Activated CD8-positive, alpha-beta memory T cell treated with anti-CD3 and anti-CD28 coated beads, Interleukin-2, amount 50 U/mL, for 24 hours (primary cell): ENCODE measurements at regions not wholly inside any gene's neighbourhood (a gene's known extent, or its start where the extent isn't known, plus 50 kb on each side); places are given as distances from the start of the nearest gene placed in this dataset.
"Not testable (repeated sequence)": the region's sequence is repeated elsewhere in the genome, so short reads cannot be mapped to it uniquely, and the experiment has no call there.

ENCODE experiments used
- DNase-seq: peaks from one replicate; pipeline ENCODE4 v3.0.0-alpha.2; 2020; ENCODE audit errors: extremely low read depth

DNA sequence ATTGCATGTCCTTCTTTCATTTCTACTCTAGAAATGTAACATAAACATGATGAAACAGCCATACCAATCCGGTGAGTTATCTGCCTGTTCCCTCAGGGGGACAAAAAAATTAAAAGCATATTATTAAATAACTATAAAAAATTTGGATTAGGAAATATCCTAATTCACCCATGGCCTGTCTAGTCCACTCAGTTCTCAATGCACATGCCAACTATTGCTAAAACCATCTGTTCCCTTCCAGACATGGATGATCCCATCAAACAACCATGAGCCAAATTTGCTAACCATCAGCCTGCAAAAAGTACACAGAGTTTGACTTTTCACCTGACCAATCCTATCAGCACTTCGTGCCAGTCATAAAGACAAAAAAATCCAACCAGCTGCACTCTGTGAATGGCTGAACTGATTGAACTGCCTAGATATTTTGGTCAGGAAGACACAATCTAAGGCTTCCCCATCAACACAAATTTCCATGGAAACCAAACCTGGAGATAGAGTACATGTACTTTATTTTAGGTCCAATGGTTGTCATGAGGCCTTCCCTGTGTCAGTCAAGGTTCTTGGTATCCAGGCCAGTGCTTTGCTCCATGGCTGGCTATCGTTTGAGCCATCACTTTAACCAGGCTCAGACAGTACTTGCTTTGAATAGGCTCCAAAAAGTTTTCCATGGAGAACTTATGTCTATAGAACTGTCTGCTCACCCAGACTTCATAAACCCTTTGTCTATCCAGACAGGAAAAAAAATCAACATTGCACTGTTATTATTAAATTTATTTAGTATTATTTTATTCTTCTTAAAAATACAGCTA lies 570.8 kb downstream of the LTN1 start:
- no peak for DNase-seq

DNA sequence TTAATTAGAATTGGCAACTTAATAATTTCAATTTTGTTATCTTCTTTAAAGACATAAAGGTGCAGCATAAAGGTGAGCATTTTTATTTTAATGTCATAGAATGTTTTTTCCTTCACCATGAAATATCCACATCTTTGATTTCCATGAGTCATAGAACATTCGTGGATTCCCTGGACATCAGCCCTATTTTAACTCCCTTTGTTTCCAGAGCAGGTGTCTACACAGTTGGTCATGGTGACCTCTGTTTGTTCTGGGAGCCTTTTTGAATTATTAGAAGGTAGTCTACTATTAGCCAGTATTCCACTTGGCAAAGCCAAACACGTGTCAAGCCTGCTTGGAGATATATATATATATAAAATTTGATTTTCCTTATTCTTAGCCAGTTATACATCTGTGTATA lies 572.9 kb downstream of the LTN1 start:
- DNase-seq = no peak

DNA sequence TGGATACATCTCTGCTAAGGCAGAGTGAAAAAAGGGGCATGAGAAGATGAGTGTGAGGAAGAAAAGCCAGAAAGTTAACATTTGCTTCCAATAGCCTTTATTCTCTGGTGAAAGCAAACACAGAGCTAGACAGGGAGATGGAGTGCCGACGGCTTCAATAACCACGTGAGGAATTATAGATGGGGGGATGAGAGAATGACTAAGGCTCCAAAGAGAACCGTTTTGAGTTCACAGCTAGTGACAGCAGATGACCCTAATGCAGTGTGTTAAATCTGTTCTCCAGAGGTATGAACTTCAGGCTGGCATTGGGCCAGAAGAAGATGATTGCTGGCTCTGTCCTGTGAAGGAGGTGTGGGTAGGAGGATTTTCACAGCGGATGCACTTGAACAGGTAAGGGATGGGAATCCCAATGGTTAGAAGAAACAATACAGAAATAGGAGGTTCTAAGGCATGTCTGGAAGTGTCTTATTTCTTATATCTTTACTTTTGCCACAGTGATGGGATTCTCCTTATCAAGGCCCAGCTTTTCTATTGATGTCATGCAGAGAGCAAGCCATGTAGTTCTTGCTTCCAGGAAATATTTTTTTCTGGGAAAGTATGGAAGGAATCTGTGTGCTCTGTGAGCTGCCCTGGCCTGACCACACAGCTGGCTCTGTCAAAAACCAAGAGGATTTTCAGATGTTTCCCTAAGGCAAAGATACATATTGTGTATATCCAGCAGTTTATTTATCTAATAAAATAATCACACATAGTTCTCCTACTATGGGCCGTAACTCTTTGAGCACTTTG lies 573.8 kb downstream of the LTN1 start:
- DNase-seq = no peak

DNA sequence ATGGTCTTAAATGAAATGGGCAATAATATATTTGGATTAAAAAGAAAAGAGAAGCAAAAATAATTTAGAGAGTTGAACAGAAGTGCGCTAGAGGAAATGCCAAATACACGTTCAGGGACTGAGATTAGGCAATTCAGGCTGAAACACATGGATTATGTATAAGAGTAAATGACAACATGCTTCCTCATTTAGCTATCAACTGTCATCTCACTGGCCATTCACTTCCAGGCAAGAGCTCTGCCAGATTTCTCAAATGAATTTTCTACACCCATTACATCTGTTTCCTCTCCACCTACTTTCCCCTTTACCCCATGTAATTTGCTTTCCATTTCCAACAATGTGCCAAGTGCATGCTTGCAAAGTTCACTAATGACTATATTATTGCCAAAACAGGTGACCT lies 582.4 kb downstream of the LTN1 start:
- DNase-seq = no peak

DNA sequence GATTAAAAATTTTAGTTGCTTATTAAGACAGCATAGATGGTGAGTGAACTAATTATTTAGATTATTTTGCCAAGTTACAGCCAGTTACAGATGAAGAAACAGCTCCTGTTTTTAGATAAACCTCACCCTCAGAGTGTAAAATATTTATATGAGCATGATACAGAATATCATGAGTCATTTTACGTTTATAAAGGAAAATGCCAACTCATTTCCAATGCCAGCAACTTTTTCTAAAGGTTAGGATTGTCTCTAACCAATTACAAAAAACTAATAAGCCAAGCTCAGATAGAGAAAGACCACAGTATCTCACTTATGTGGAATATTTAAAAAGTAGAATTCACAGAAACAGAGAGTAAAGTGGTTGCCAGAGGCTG lies 590.1 kb downstream of the LTN1 start:
- DNase-seq = no peak

DNA sequence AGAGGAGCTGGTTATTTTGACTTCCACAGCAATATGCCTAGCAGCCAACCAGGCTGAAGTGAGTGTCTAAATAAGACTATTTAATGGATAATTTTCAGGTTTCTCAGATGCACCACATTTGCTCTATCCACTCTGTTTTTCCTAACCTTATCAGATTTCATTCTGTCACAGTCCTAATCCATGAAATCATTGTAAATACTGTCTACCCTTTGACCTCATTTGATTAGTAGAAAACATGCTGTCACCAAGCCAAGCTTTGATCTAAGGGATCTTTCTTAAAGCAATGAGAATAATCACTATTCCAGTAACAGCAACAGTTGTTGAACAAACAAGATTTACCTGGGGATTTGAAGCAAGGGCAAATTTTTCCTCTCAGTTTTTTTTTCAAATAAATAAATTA lies 595.6 kb downstream of the LTN1 start:
- DNase-seq = no peak

DNA sequence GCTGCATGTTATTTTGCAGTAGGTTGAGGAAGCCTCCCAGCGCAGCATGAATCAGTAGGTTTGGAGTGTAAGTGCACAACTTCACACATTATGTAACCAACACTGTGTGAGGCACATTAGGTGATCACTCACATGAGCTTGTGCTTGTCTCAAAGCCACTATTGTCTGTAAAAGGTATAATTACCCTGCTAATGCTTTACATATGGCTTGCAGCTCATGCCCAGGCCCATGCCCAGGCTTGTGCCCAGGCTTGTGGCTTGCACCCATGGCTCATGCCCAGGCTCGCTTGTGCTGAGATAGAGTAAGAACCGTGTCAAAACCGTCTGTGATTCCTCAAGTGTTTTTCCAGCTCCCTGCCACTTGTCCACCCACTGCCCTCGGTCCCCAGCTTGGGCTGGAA lies 596.3 kb downstream of the LTN1 start:
- no peak for DNase-seq

DNA sequence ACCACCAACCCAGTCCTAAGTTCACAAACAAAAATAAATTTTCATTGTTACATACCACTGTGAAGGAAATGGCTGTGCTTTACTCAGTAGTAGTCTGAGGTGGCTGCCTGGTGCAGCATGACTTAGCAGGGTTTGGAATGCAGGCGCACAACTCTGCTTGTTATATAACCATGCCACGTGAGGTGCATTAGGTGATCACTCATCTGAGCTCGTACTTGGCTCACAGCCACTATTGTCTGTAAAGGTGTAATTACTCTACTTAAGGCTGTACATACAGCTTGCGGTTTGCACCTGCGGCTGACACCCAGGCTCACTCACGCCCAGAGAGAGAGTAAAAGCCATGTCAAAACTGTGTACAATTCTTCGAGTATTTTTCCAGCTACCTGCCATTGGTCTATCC lies 599.4 kb downstream of the LTN1 start:
- no peak for DNase-seq

DNA sequence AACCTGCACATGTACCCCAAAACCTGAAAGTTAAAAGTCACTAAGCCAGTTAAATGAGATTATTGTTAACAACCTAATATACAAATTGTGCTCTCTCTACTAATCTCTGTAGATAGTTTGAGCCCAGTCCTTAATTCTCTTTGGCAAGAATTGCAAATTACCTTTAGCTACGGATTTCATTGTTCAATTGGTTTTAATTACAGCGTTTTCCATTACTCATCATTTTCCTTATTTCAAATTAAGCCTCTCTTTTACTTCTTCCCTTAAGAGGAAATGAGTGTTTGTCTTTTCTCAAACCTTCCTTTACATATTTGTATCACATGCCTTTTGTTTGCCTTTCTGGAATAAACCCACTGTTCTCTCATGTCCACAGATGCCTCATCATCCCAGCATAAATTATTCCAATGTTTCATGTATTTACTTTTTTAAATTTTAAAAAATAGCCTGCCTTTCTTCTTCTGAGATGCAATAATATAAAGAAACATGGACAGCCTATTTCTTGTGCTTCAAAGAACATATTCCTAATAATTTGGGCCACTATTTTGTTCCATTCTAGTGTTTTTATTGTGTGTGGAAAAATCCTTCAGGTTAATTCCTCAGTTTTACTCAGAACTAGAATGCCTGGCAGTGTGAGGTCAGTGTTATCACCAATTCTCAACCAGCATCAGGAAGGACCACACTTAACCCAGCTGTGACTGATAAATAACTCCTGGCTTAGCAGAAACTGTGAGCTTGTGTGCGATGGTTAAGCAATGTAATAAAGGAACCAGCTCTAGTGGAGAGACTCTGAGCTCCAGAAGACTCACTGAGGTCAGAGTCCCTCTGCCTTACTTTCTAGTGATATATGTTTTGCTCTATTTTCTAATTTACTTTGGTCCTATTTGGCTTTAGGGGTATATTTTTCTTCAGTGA lies 600.5 kb downstream of the LTN1 start:
- DNase-seq = no peak

DNA sequence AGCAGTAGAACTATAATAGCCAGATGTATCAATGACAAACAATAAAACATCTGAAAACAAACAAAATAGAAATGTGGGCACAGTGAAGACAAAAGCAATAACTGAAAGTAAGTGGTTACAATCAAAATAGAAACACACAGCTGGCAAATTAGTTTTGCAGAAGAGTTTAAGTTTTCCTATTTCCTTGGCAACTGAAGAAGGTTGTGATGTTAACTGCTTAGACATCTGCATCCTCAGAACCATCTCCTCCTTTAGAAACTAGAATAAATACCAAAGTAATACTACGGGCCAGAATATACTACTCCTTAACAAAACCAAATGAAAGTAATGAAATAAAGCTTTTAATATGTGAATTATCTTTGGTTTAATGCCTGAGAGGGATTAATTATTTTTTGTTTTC lies 605.5 kb downstream of the LTN1 start:
- no peak for DNase-seq

DNA sequence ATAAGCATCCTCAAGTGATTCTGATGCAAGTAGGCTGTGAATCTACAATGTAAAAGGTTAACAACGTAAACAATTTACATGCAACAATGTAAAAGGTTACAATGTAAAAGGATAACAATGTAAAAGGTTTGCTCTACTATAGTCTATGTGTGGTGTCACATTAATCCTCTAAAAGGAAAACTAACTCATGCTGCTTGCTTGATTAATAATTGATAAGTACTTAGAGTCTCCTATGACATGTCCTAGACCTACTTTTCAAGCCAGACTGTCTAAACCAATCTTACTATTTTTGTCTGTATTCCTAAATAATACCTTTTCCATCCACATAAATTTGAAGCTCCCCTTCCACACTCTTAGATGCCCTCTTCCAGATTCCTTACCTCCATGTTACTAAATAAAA lies 606.8 kb downstream of the LTN1 start:
- no peak for DNase-seq

DNA sequence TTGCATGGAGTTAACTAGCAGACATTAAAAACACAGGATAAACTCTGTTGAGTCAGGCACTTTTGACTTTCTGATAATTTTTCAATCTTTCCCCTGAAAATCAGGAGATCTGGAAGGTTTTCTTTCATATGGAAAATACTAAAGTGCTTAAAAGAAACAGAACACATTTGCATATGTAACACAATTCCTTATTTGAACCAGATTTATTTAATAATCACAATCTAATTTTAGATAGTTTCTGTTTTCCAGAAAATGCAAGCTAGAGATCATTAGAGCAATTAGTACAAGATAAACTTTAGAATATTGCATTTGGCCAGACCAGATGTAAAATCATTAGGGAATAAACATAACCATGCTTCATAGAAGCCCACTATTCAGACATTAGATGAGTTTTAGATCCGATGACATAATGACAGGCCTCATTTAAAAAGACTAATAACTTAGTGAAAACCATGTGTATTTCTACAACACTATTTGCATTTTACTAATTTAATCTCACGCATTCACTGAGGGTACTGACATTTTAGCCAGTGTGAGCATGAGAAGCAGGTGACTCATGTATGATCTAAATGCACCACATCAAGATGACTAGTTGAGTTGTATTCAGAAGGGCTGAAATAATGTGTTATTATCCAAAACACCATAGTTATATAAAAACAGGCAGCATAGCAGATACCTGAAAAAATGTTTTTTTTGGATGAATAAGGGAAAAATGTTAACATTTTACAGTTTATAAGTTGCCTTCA lies 611.5 kb downstream of the LTN1 start:
- not testable (repeated sequence) for DNase-seq

DNA sequence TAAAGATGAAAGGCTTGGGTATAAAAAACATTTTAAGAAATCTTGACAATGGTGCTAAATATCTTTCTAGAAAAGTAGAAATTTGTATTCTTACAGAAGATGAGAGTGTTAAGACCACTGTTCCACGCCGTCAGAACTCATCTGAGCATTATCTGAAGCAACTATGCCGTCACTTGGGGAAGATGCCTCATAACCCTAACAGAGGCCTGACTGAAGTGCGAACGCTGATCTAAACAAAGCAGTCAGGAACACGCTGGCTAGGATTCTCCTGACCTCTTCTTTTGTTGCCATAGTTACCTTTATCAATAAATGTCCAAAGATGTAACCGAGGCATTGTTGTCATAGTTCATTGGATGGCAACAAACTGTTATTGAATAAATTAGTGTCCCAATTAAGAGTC lies 612.4 kb downstream of the LTN1 start:
- no peak for DNase-seq

DNA sequence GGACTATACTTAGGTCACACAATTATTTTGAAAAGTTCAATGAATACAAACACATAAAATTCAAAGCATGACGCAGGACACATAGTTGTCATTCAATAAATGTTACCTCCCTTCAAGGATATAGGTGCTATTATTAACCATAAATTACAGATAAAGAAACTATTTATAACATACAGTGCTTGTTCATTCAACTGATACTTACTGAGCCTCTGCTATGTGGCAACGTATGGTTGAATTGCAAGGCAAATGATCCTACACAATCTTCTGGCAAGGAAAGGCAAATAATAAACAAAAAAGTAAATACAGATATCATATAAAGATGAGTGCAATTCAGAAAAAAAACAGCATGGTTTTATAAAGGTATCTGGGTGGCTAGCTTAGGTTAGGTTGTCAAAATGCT lies 614.7 kb downstream of the LTN1 start:
- no peak for DNase-seq

DNA sequence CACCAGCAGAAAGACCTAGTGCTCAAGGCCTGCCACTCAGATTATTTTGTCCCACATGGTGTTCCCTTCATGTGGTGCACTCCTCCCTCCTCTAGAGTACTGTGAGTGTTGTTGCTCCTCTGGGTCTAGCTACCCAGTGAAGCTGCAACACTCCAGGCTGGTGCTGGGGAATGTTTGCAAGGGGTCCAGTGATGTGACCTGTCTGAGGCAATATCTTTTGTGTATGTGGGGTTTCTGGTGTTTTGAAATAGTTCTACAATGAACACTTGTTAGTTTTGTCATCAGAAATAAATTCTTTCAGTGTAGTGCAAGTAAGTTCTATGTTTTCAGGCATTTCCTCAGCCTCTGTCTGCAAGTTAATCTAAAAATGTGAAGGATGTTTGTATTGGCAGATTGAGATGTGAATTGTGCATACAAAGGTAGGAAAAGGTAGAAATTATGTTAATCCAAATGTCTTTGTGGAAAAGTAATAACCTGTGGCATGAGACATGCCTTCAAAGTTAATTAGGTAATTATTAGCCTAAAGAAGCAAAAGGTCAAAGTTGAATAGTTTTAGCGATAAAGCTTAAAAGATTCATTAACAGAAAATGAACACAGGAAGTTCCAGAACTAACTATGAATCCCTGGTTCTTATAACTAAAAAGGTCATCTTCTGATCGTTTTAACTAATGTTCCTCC lies 616.8 kb downstream of the LTN1 start:
- DNase-seq = no peak

DNA sequence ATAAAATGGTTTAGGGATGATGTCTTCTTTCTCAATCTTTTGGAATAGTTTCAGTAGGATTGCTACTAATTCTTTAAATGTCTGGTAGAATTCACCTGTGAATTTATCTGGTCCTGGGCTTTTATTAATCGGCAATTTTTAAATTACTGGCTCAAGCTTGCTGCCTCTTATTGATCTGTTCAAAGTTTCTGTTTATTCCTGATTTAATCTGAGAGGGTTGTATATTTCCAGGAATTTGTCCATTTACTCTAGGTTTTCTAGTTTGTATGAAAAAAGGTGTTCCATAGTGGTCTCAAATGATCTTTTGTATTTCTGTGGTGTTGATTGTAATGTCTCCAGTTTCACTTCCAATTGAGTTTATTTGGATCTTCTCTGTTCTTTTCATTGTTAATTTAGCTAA lies 617.8 kb downstream of the LTN1 start:
- DNase-seq = no peak

DNA sequence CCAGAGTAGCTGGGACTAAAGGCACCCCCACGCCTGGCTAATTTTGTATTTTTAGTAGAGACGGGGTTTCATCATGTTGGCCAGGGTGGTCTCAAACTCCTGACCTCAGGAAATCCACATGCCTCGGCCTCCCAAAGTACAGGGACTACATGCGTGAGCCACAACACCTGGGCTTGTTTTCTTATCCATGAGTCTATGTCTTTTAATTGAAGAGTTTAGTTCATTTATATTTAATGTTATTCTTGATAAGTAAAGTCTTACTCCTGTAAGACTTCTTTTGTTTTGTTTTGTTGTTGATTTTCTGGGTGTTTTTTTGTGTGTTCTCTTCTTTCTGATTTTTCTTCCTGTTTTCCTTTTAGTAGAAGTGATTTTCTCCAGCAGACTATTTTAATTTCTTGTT lies 621.0 kb downstream of the LTN1 start:
- DNase-seq = no peak

DNA sequence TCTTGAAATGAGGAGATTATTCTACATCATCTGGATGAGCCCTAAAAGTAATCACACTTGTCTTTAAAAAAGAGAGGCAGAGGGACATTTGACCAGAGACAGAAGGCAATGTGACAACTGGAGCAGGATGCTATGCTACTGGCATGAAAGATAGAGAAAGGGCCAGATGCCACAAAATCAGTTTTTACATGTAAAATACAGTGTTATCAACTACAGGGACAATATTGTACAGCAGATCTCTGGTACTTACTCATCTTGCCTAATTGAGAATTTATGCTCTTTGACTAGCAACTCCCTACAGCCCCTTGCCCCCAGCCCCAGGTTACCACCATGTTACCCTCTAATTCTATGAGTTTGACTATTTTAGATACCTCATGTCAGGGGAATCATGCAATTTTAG lies 633.4 kb downstream of the LTN1 start:
- no peak for DNase-seq

DNA sequence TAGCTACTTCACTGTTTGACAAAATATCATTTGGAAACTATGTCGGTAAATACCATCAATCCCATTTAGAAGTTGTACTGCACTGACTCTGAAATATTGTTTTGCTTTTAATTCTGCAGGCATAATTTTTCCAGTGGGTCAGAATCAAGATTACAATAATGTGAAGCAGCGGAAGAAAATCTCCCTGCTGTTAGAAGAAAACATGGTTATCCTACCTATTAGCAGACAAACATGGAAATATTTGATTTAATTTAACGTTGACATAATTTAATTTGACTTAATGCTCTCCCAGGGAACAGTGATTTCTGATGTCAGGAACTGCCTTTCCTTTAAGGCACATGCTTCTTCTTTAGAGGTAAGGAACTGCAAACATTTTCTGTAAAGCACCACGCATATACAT lies 634.0 kb downstream of the LTN1 start:
- no peak for DNase-seq

DNA sequence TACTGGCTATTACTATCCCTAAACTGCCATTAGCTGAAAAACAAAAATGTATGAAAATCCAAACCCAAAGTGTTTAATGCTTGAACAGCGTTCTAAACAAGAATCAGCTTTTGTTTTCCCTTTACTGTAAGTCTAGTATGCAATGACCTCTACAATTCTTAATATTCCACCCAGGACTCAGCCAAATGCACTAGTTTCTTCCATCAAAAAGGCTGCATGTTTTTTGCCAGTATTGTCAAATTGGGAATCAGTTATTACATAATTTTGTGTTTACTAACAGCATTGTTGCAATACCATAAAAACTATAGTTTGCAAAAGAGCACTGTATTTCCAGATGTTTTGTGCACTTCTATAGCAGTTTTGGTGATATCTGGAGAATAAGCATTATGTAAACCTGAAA lies 634.5 kb downstream of the LTN1 start:
- no peak for DNase-seq

DNA sequence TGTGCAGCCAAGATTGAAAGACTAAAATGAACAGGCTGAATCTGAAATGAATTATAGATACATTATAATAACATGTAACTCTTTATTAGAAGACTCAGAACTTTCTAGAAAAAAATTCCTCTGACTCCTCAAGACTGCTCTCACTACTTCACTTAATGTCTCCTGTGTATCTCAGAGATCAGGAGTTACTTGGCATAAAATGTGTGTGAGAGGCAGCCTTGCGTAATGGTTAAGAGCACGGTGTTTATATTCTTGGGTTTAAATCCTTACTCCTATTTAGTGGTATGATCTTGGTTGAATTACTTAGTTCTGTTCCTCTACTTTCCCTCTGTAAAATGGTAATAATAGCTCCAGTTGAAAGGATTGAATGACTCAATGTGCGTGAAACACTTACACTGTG lies 634.9 kb downstream of the LTN1 start:
- DNase-seq = no peak
